ENCODE measurements at regions not wholly inside any gene's neighbourhood (a gene's known extent, or its start where the extent isn't known, plus 50 kb on each side); places are given as distances from the start of the nearest gene placed in this dataset.

DNA sequence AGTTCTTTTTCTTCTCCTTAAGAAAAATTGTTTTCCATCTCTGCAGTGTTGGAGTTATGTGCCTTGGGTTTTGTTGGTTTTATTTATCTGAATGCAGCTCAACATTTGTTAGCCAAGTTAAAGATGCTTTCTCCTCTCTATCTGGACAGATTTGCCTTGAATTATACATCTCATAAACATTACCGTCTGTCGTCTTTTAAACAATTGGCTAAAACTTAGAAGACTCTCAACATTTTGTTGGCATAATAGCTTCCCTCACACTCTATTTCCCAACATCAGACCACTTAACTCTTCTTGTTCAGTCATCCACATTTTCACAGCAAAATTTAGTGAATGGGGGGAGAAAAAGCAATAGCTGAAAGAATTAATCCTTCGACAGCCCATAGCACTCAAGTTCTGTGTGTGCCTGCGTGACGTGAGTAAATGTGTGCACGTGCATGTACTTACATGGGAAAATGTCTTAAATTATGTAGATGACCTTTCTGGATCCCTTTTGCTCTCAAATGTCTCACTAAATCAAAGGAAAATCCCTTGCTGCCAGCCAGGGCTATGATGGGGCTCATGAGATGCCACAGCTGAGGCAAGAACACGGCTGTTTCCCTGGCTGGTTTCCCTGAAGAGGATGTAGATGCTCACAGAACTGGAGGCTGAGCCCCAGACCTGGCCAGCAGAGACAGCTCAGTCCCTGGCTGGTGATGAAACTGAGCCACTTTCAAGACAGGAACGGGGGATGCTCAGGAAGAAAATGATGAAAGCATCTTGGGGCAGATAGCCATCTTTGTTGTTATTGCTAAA lies 382.2 kb downstream of the FBXW7 start:
- TF ChIP-seq ZFX (IDR thresholded peaks at IDR 0.05) = no peak
- TF ChIP-seq, protein P1, sequence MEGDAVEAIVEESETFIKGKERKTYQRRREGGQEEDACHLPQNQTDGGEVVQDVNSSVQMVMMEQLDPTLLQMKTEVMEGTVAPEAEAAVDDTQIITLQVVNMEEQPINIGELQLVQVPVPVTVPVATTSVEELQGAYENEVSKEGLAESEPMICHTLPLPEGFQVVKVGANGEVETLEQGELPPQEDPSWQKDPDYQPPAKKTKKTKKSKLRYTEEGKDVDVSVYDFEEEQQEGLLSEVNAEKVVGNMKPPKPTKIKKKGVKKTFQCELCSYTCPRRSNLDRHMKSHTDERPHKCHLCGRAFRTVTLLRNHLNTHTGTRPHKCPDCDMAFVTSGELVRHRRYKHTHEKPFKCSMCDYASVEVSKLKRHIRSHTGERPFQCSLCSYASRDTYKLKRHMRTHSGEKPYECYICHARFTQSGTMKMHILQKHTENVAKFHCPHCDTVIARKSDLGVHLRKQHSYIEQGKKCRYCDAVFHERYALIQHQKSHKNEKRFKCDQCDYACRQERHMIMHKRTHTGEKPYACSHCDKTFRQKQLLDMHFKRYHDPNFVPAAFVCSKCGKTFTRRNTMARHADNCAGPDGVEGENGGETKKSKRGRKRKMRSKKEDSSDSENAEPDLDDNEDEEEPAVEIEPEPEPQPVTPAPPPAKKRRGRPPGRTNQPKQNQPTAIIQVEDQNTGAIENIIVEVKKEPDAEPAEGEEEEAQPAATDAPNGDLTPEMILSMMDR (conservative IDR thresholded peaks at IDR 0.05) = no peak
- no peak overlapping the region for H3K27ac ChIP-seq

GRCh38 chr4:152150214-152150613 lies 385.7 kb downstream of the FBXW7 start:
- H3K27ac ChIP-seq = no peak overlapping the region
- TF ChIP-seq, protein P1 (conservative IDR thresholded peaks at IDR 0.05) = no peak
- TF ChIP-seq ZFX (IDR thresholded peaks at IDR 0.05) = no peak

- no peak overlapping the region for H3K27ac ChIP-seq
- no peak for TF ChIP-seq ZFX (IDR thresholded peaks at IDR 0.05)
- TF ChIP-seq, protein P1 (conservative IDR thresholded peaks at IDR 0.05) = no peak
Measured at GRCh38 chr4:152149745-152150144, 386.1 kb downstream of the FBXW7 start.

GRCh38 chr4:152148057-152148456 lies 387.2 kb upstream of the GATB start:
- no peak overlapping the region for H3K27ac ChIP-seq
- no peak for TF ChIP-seq ZFX (IDR thresholded peaks at IDR 0.05)
- TF ChIP-seq, protein P1 (conservative IDR thresholded peaks at IDR 0.05) = no peak

GRCh38 chr4:152146244-152146643 lies 385.4 kb upstream of the GATB start:
- TF ChIP-seq, protein P1 (conservative IDR thresholded peaks at IDR 0.05) = no peak
- TF ChIP-seq ZFX (IDR thresholded peaks at IDR 0.05) = no peak
- H3K27ac ChIP-seq = no peak overlapping the region

- H3K27ac ChIP-seq = no peak overlapping the region
- no peak for TF ChIP-seq ZFX (IDR thresholded peaks at IDR 0.05)
- TF ChIP-seq, protein P1 (conservative IDR thresholded peaks at IDR 0.05) = no peak
Measured at GRCh38 chr4:152143806-152144205, 383.0 kb upstream of the GATB start.

DNA sequence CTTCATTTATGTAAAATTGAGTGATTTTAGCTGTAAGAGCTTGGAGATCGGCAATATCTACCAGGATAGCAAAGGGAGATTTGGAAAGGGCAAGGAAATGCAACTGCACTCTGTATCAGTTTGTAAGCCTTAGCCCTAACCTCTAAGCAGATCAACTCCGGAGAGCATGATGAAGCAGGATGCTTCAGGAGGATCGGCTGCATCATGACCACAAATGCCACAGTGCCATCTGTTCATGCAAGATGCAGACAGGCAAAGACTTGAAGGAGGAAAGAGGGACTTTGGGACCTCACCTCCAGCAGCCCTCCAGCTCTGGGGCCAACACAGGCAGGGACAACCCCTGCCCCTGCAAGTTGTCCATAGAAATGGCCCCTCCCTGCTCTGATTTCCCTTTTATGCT lies 377.6 kb upstream of the GATB start:
- no peak overlapping the region for H3K27ac ChIP-seq
- TF ChIP-seq, protein P1 (conservative IDR thresholded peaks at IDR 0.05) = no peak
- TF ChIP-seq ZFX (IDR thresholded peaks at IDR 0.05) = no peak
